PC-9 (cell line): ENCODE measurements at regions not wholly inside any gene's neighbourhood (a gene's known extent, or its start where the extent isn't known, plus 50 kb on each side); places are given as distances from the start of the nearest gene placed in this dataset.

Experiments used
- BruUV-seq: library from RNA; stranded (reverse); fragments of 400-500 nt; replicated peaks from 2 replicates; lab custom pipeline; 2021; lab: Mats Ljungman, UMichigan
- CTCF ChIA-PET: fragments of 300-600 bp; sonication (Branson Sonifier 250); formaldehyde crosslinking; loops from one replicate; lab custom pipeline; 2022; ENCODE audit warnings: antibody characterized with exemption; lab: Charles Lee
- POLR2A ChIA-PET: fragments of 300-600 bp; sonication (Branson Sonifier 250); formaldehyde crosslinking; loops from one replicate; lab custom pipeline; 2022; ENCODE audit warnings: antibody characterized with exemption; ENCODE audit not compliant: unreplicated experiment; lab: Charles Lee
- DNase-seq, 2 experiments: peaks; one replicate each; pipeline versions ENCODE4 v3.0.0 to v3.0.0-alpha.2; 2015 to 2022; ENCODE audit warnings: mixed read lengths in 1 of 2
- H2AFZ ChIP-seq: fragments of 200-600 bp; sonication (generic); 2 replicates; pipeline ENCODE4 v1.8.1; 2017; ENCODE audit warnings: antibody characterized with exemption
- H3F3A ChIP-seq: fragments of 200-600 bp; sonication (generic); 2 replicates; pipeline ENCODE4 v1.8.1; 2017; ENCODE audit warnings: antibody characterized with exemption, mild to moderate bottlenecking, low read depth; ENCODE audit not compliant: insufficient read depth
- H3K27ac ChIP-seq: fragments of 200-600 bp; sonication (generic); 2 replicates; pipeline ENCODE4 v1.6.1; 2016; ENCODE audit warnings: mixed run types
- H3K27me3 ChIP-seq: fragments of 200-600 bp; sonication (generic); 2 replicates; pipeline ENCODE4 v1.6.1; 2016; ENCODE audit warnings: low read depth, mixed run types; ENCODE audit not compliant: insufficient read depth
- H3K36me3 ChIP-seq: fragments of 200-600 bp; sonication (generic); 2 replicates; pipeline ENCODE4 v1.6.1; 2016; ENCODE audit warnings: low read depth, mixed run types
- H3K4me1 ChIP-seq: fragments of 200-600 bp; sonication (generic); replicated peaks from 2 replicates; pipeline ENCODE4 v1.6.1; 2016; ENCODE audit warnings: mixed run types; ENCODE audit not compliant: insufficient read depth
- H3K4me2 ChIP-seq: fragments of 200-600 bp; sonication (generic); 2 replicates; pipeline ENCODE4 v1.6.1; 2017; ENCODE audit warnings: mixed run types
- H3K4me3 ChIP-seq: fragments of 200-600 bp; sonication (generic); 2 replicates; pipeline ENCODE4 v1.6.1; 2016; ENCODE audit warnings: mixed run types
- H3K79me2 ChIP-seq: fragments of 200-600 bp; sonication (generic); 2 replicates; pipeline ENCODE4 v1.6.1; 2017; ENCODE audit warnings: low read depth, mixed run types
- H3K9me2 ChIP-seq: fragments of 200-600 bp; sonication (generic); 2 replicates; pipeline ENCODE4 v1.8.1; 2017; ENCODE audit warnings: mild to moderate bottlenecking; ENCODE audit not compliant: insufficient read depth
- H3K9me3 ChIP-seq: fragments of 200-600 bp; sonication (generic); 2 replicates; pipeline ENCODE4 v1.8.1; 2016; ENCODE audit warnings: low read depth; ENCODE audit not compliant: insufficient read depth
- H4K20me1 ChIP-seq: fragments of 200-600 bp; sonication (generic); 2 replicates; pipeline ENCODE4 v1.8.1; 2017; ENCODE audit not compliant: insufficient read depth
- CTCF ChIP-seq: fragments of 200-600 bp; sonication (generic); conservative IDR thresholded peaks from 2 replicates; pipeline ENCODE4 v1.6.1; 2017; ENCODE audit warnings: mixed run types, antibody characterized with exemption, mild to moderate bottlenecking, moderate library complexity
- EZH2 ChIP-seq: fragments of 200-600 bp; sonication (generic); IDR thresholded peaks from 2 replicates; pipeline ENCODE4 v1.8.0; 2017; ENCODE audit warnings: antibody characterized with exemption, low read depth
- intact Hi-C: fragments of 100-400 bp; cut with micrococcal nuclease; formaldehyde crosslinking; loops from one replicate; pipeline ENCODE4 v1.10.0; 2022; ENCODE audit not compliant: unreplicated experiment

DNA sequence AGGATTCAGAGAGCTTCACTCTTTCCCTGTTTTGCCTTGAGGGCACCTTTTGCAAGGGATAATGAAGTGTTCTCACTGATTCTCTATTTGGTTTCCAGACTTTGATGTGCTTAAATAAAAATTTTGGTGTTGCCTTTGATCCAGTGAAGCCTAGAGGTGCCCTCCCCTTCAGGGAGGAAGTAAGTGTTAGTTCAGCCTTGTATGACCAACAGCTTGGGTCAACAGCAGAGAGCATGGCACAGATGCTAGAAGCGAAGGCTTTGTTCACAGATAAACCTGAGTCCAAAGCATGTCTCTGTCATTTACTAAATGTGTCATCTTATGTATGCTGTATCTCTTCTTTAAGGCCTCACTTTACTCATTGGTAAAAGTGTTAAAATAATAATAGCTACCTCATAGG is 52.8 kb upstream of the STXBP6 start:
- no peaks in the 10 kb centered on the region for H3K9me3 ChIP-seq
- BruUV-seq: no TSS peak
- intact Hi-C loops: no loop called here
- no peaks in the 10 kb centered on the region for H3F3A ChIP-seq
- H3K79me2 ChIP-seq: no peaks in the 10 kb centered on the region
- no peaks in the 10 kb centered on the region for H3K27me3 ChIP-seq
- no peak overlapping the region for H3K4me3 ChIP-seq
- no peak overlapping the region for H3K4me2 ChIP-seq
- H3K4me1 ChIP-seq: no peaks in the 10 kb centered on the region
- no peaks in the 10 kb centered on the region for H3K9me2 ChIP-seq
- TF ChIP-seq CTCF: no peak
- no peak for TF ChIP-seq EZH2
- no peak overlapping the region for H3K27ac ChIP-seq
- no peak overlapping the region for H2AFZ ChIP-seq
- DNase-seq: no peak
- no peaks in the 10 kb centered on the region for H3K36me3 ChIP-seq
- ChIA-PET POLR2A (no interaction called here), CTCF (no interaction called here)
- no peaks in the 10 kb centered on the region for H4K20me1 ChIP-seq

DNA sequence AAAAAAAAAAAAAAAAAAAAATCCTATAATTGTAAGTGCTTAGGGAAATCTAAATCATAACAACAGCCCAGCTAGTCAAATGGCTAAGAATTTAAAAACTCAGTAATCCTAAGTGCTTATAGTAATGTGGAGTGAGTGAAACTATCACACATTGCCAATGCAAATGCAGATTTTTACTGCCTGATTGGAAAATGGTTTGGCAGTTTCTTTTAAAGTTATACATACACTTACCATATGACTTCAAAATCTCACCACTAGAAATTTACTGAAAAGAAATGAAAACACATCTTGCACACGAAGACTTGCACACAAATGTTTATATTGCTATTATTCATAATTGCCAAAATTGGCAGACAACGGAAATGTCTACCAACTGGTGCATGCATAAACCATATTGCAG is 51.3 kb upstream of the STXBP6 start:
- no peaks in the 10 kb centered on the region for H3K4me1 ChIP-seq
- no peak overlapping the region for H3K27ac ChIP-seq
- no peaks in the 10 kb centered on the region for H3F3A ChIP-seq
- H3K79me2 ChIP-seq: no peaks in the 10 kb centered on the region
- H3K9me2 ChIP-seq: no peaks in the 10 kb centered on the region
- H3K4me3 ChIP-seq: no peak overlapping the region
- H4K20me1 ChIP-seq: no peaks in the 10 kb centered on the region
- H3K36me3 ChIP-seq: no peaks in the 10 kb centered on the region
- ChIA-PET CTCF (no interaction called here), POLR2A (no interaction called here)
- H3K27me3 ChIP-seq: no peaks in the 10 kb centered on the region
- no TSS peak for BruUV-seq
- intact Hi-C loops: no loop called here
- no peaks in the 10 kb centered on the region for H3K9me3 ChIP-seq
- no peak for DNase-seq
- no peak overlapping the region for H2AFZ ChIP-seq
- no peak overlapping the region for H3K4me2 ChIP-seq
- no peak for TF ChIP-seq EZH2
- no peak for TF ChIP-seq CTCF
